ENCODE measurements at regions not wholly inside any gene's neighbourhood (a gene's known extent, or its start where the extent isn't known, plus 50 kb on each side); places are given as distances from the start of the nearest gene placed in this dataset.

DNA sequence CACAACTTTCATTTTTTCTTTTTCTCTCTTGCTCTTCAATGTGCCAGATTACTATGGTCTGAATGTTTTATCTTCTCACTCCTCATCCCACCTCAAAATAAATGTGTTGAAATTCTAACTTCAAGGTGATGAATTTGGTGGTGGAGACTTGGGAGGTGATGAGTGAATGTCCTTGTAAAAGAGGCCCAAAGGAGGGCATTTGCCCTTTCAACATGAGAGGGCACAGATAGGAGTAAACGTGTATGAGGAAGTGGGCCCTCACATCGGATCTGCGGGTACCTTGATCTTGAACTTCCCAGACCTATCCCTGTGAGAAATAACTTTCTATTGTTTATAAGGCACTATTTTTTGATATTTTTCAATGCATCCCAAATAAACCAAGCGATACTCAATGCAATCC lies 412.3 kb upstream of the ADGRL2 start:
- DNase-seq (ENCODE audit: low spot score) = no peak

DNA sequence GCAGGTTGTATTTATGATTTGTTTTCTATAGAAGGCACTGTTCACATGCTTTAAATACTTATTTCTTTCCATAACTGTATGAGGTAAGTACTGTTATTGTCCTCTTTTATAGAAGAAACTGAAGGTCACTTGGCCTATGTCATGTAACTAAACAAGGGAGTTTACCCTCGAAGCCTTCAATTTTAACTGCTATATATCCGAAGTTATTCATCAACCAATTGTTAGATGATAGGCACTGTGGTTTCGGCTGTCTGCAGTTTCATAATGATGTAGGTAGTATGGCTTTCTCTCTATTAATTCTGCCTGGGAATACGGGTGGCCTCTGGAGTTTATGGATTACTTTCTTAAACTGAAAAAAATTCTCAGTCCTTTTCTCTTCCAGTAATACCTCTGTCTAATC lies 413.3 kb upstream of the ADGRL2 start:
- DNase-seq (ENCODE audit: low spot score) = no peak

DNA sequence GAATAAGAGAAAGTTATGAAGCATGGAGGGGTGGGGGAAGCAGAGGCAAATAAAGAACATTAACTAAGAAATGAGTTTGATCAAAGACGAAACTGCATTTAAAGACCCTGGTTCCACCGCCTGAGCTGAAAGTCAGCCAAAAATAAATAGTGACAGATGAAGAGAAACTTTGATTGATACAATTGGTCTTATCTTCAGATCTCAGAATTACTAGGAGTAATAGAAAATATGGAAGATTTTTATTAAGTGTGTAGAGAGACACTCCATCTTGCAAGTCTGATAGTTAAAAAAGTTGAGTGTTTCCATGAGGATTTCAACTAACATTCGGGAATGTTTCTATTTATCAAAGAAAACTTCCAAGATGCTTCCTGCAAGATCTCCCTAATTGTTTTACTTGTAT lies 418.2 kb upstream of the ADGRL2 start:
- DNase-seq (ENCODE audit: low spot score) = no peak

DNA sequence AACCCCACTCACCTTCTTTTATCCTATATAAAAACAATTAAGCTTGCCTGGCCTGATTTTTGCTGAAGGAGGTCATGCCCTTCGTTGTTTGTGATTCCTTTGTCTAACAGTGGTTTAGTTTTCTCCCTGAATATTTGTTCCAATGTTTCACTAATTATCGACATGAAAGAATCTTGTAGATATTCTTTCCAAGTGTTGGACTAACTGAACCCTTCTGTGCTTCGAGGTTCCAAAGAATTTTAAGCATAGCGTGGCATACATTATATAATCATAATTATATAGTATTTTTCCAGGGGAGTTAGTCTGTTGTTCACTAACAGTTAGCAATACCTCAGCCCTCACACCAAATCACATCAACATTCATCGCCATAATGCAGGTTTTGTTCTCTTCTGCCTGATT lies 418.9 kb upstream of the ADGRL2 start:
- DNase-seq (ENCODE audit: low spot score) = no peak

DNA sequence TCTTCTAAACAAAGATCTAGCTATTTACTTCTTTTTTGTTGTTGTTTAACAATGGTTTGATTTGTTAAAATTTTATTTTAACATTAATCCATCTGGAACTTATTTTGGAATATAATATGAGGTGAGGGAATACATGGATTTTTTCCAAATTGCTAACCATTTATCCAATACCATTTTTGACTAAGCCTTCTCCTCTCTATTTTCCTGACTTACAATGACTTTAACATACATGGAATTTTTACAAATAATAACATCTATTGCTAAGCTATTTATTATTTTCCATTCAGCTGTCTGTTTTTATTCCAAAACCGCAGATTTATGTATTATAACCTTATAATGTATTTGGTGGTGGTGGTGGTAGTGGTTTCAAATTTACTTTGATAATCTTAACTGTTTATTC lies 420.3 kb upstream of the ADGRL2 start:
- DNase-seq (ENCODE audit: low spot score) = no peak

DNA sequence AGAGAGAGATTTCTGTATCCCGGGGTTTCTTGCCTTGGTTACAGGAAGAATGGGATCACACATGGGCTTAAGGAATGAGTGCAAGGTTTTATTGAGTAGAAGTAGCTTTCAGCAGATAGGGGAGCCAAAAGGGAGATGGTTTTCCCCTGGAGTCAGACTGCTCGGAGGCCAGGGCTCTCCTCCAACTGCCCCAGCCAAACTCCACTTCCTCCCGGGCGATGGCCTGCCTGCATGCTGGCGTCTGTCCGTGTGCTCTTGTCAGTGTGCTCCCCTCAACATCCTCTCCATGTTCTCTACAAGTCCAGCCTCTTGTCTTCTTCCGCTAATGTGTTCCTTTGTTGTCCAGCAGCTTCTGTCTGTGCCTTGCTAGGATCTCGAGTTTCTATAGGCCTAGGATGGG lies 421.3 kb upstream of the ADGRL2 start:
- no peak for DNase-seq (ENCODE audit: low spot score)

DNA sequence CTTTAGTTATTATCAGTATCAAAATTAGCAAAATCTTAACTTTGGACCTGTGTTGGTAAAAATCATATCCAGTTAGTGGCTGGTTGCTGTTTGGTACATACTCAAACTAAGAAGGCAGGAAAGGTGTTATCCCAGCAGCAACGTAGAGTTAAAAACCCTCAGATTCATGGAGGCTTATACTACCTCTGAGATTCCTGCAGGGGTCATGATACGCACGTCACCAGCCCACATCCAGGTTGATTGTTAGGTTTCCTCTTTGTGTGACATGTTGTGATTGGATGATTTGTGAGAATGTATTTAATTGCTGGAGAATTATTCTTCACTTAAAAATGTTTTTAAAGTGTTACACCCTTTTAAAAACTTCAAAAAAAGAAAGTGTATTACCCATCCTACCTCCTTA lies 423.3 kb upstream of the ADGRL2 start:
- DNase-seq (ENCODE audit: low spot score) = no peak

DNA sequence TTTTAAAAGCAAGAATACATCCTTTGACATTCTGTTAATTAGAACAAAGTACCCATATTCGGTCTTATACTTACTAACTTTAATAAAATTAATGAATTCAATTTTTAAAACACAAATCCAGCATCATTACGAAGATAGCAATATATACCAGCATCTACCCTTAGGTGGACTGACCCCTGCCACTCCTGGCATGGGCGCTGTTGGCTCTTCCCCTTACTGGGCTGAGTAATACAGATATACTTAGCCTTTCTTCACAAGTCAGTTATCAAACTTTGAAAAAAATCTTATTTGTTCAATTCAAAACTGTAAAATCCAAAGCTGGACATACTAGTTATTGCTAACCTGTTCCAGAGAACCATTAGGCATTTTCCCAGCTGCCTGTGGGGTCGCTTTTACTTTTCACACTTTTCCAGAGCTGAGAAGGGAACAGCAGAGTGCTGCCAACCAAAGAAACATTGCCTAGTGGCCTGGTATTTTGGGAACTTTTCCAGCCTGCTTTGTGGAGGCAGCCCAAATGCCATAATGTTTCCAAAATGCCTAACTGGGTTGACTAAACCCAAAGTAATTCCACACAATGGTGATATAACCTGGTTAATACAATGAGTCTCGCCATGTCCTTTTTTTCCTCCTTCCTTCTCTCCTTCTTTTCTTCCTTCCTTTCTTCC lies 424.7 kb upstream of the ADGRL2 start:
- DNase-seq (ENCODE audit: low spot score) = no peak

DNA sequence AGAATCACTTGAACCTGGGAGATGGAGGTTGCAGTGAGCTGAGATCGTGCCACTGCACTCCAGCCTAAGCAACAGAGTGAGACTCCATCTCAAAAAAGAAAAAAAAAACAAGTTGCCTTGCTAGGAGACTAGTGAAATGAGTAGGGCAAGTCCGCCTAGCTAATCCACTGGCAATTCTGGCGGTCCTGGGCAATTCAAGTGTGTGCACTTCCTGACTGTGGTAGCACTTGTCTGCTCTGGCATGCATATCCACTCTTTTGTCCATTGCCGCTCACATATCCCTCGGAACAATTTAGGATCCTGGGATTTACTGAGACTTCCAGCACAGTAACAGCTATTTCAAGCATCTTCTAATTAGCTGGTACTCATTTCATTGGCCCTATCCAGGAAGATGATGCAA lies 426.3 kb upstream of the ADGRL2 start:
- no peak for DNase-seq (ENCODE audit: low spot score)

DNA sequence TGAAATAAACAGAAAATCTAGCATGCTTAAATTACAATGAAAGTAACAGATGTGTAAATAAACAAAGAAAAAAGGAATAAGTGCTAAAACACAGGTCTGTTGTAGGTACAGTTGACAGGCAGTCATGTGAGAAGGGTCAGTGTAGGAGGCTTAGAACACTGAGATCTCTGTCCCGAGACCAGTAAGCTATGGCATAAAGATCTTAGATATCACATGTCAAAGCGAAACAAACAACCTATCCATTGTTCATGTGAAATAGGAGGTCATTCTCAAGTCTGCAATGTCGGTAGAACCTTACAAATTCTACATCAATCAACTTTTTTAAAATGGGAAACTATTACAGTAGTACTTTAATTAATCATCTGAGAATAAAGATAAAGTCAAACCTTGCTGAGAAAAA lies 428.9 kb upstream of the ADGRL2 start:
- no peak for DNase-seq (ENCODE audit: low spot score)

DNA sequence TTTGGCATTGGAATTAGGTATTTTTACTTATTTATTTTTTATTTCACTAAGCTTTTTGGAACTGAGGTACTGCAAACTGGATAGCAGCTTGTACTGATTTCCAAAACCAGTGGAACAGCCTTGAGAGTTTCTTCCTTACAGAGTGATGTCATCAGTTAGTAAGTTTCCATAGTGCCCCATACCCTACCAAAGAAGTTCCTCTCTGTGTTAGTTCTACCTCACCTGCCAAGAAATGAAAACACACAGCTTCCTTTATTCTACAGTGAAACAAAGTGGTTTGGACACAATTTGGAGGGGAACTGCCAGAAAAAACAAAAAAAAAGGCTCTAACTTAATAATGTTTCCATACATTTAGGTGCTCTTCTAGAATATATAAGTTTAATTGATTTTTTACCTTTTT lies 430.9 kb upstream of the ADGRL2 start:
- no peak for DNase-seq (ENCODE audit: low spot score)

DNA sequence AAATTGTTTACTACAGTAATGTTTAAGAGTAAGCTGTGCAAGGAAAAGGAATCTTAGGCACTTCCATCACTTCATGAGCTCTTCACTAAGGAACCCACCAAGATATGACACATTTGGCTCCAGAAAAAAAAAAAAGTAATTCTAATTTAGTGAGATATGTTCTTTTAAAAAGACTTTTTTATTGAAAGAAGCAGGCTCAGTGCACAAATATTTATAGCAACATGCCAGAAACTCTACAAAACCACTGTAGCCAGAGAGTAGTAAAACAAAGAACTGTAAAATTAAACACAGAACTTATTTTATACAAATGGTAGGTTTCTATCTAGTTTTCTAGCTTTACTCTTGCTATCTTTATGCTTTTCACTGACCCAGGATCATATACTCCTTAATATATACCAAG lies 434.6 kb upstream of the ADGRL2 start:
- no peak for DNase-seq (ENCODE audit: low spot score)

DNA sequence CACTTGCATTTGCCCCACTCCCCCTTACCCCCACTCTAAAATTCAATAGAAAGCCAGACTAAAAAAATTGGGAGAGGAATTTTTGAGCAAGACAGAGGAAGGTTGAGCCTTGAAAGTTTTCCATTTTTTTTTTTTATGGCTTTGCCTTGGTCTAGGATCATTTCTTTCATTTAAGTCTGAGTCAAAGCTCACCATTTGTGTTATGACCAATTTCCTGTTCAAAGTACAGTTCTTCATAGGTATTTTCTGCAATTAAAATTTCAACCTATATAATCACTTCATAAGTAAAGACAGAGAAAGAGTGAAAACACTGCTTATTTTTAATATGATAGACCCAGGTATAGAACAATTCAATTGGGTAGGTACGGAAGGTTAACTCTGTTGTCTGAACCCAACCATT lies 436.6 kb upstream of the ADGRL2 start:
- DNase-seq (ENCODE audit: low spot score) = no peak

DNA sequence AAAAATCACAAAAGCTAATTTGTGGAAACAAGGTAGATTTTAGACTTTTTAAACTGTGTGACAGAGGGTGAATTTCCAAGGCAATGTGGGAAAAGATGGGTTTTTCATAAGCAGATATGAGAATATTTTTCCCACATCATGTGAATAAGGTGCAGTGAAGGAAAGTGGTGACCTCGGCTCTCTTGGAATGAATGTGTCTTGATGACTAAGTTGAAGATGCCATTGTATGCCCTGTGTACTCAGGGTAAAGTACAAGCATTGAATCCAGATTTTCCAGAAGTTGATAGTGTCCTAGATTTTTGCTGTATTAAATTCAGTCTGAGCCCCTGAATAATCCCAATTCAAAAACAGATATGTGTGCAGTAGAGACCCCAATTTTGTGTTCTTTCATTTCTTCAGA lies 442.6 kb upstream of the ADGRL2 start:
- DNase-seq (ENCODE audit: low spot score) = no peak

DNA sequence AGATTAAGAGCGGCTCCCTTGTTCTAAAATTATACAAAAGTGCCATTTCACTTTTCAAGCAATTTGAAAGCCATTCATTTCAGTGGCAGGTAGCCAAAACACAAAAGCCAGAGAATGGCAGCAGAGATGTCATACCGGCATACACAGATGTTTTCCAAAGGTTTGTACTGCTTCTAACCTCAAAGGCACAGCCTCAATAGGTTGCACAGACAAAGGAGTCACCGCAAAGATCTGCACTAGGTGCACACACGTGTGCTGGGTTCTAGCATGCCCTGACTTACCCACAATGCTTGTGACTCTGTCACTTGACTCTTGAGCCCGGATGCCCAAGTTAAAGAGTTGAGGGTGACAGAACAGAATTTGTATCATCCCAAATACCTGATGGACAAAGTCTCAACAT lies 448.9 kb upstream of the ADGRL2 start:
- no peak for DNase-seq (ENCODE audit: low spot score)

DNA sequence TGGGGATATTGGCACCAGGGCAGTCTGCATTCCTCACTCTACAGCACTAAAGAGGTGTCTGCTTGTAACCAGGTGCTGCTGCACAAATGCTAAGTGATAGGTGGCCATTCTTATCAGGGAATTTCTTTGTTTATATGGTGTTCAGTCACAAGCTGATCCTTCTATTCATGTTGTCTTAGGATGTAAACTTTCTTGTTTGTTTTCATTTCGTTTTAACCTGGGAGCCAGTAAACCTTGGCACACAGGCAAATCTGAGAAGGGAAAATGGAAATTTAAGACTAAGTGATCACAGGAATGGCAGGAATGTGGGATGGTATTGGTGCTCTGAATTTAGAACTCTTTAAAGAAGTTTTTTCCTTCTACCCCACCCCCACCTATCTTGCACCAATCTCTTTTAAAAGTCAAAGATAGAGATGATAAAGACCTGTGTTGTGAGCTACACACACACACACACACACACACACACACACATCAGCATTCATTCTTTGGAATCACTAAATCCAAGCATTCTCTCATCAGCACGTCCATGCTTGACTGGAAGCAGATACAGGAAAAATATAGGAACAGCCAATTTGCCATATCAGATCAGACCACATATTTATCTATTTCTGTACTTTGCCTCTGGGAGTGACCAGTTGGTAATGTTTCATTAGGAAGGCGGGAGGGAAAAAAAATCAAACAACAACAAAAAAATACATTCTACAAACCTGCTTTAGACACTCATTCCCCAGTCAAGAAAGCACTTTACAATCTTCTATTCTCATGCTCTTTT lies 451.4 kb upstream of the ADGRL2 start:
- no peak for DNase-seq (ENCODE audit: low spot score)

DNA sequence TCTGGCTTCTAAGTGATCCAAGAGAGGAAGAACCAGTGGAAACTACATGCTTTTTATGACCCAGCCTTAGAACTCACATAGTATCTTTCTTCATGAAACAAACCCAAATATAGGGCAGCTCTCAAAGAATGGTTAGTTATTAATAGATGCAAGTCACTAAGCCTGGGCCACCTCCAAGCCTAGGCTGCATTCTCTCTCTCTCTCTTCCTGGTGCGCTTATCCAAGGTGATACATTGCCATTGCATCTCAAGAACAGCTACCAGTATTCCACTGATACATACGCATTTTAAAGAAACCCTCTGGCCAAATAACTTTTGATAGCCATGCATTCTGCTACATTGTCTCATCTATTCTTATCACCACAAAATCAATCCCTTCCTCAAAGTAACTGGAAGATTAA lies 455.6 kb upstream of the ADGRL2 start:
- no peak for DNase-seq (ENCODE audit: low spot score)

DNA sequence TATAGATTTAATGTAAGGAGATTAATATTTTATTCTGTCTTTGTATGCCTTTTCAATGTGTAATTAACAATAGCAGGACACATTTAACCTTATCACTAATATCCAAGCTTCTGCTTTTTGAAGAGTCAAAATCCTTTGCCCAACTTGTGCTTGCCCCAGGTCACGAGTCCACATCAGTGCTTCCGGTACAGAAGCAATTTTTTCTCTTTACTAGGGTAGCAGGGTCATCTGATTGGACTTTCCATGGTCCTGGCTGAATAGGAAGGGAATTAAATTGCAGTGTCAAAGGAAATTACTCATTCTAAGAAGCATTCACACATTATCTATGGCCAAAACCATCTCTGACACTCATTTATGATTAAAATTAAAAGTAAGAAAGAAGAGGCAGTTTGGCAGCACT lies 460.5 kb upstream of the ADGRL2 start:
- DNase-seq (ENCODE audit: low spot score) = no peak

DNA sequence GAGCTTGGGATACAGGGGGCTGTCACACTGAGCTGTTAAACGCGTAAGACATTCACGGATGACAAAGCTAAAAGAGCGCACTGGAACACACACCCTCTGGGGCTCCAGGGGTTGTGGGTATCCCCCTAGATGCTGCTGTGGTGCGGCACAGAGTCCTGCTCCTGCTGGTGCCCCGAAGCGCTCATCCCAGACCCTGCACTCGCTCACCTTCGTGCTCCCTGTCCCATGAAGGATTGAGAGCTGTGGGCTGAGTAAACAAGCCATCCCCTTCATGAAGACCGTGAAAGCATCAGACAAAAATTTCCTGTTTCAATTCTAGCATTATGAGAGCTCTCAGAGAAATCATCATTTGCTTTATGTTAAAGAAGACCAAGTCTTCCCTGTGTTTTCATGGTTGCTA lies 463.5 kb upstream of the ADGRL2 start:
- DNase-seq (ENCODE audit: low spot score) = no peak

DNA sequence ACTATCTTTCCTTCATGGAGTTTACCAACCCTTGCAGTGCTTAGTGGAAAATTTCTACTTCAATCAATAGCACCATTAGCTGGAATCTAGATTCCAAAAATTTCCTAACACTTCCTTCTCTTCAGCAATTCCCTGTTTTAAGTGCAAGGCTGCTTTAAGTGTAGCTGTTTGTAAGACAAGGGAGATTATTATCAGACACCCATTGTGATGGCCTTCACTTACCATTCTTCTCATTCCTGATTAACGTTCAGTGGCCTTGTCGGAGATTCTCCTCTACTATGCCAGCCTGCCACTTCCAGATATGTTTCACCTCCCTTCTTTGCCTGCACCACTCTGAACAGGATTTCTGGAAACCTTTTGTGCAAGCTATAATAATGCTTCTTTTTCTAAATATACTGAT lies 464.9 kb upstream of the ADGRL2 start:
- DNase-seq (ENCODE audit: low spot score) = no peak

DNA sequence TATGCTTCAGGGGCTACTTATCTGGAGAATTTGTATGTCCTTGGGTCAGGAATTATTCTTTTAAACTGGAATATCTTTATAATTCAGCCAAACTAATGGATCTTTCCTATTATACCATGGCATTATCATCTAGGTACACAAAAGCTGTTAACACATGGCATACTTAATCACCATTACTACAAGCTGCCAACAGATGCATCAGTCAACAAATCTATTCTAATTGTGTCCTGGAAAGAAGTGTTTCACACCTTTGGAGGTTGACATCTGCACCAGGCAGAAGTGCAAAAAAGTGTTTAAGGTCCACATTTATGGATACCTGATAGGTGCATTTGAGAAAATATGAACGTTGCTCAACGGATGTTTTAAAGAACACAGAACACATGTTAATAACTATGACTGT lies 470.2 kb upstream of the ADGRL2 start:
- DNase-seq (ENCODE audit: low spot score) = no peak

DNA sequence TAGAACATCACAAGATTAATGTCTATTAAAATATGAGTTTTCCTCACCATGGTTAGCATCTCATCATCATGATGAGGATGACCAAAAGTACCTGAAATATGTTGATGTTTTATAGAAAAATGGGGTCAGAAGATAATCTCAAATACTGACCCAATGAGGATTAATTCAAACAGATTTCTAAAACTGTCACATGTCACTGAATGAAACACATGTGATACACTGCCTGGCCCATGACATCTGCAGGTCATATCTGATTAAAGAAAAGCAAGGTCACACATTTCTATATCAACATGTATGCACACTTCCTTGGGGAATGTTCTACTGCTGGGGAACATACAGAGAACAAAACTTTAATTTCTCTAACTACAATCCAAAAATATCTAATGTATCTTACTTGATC lies 470.6 kb upstream of the ADGRL2 start:
- DNase-seq (ENCODE audit: low spot score) = no peak

DNA sequence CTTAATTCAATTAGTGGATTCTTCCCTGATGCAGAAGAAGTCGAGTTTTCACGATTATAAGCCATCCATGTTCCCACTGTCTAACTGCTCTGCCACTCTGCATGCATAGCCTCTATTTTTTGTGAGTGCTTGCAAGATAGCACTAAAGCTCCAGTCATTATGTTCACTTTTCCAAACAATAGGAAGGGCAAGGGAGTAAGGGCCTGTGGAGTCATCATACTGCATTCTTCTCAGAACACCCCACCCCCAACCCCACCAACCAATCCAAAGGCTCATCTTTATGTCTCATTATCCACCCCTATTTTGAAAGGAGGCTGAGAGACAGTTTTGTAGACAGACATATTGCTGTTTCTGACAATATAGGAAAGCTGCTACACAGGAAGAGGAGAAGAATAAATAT lies 471.7 kb upstream of the ADGRL2 start:
- no peak for DNase-seq (ENCODE audit: low spot score)

DNA sequence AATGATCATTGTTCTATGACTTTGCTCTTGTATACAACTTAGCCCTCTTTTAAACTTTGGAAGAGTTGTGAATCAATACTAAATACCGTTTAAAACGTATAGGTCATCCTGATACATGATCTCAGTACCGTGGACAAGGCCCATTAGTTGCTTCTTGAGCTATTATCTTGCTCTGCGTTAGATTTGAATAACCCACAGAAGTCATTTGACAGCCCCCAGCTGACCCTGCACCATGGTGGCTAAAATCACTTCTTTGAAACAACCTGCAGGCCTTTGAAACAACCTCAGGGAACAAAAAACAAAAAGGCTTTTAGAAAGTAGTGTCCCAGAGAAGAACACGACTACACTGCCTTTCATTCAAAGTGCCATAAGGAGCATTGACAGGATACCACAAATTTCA lies 473.0 kb upstream of the ADGRL2 start:
- DNase-seq (ENCODE audit: low spot score) = no peak
